ENCODE measurements at regions not wholly inside any gene's neighbourhood (a gene's known extent, or its start where the extent isn't known, plus 50 kb on each side); places are given as distances from the start of the nearest gene placed in this dataset.

GRCh38 chr9:4430432-4431261 lies 59.6 kb upstream of the SLC1A1 start:
- Histone ChIP-seq H4K20me1 (ENCODE audit: control insufficient read depth, insufficient read depth, low read length, poor library complexity, severe bottlenecking) (no peaks in the 10 kb centered on the region), H3K4me2 (replicated peaks; ENCODE audit: low read depth, low read length, poor library complexity, severe bottlenecking) (no peak overlapping the region), H3K4me3 (ENCODE audit: control extremely low read depth in 1 of 5, extremely low read depth in 1 of 5, insufficient read depth in 1 of 5, low read depth in 2 of 5, low read length in 4 of 5) (no peak overlapping the region), H3K9me3 (ENCODE audit: control extremely low read depth in 1 of 3, control insufficient read depth in 2 of 3, insufficient read depth in 1 of 3, low read length in 2 of 3) (no peaks in the 10 kb centered on the region), H3K79me2 (ENCODE audit: control insufficient read depth, insufficient read depth, low read length) (no peaks in the 10 kb centered on the region), H3K36me3 (replicated peaks in 1 of 2; ENCODE audit: control extremely low read depth in 1 of 2, control insufficient read depth in 1 of 2, extremely low read depth in 1 of 2, insufficient read depth in 2 of 2, low read length in 1 of 2) (no peaks in the 10 kb centered on the region), H3K27ac (ENCODE audit: low read length in 2 of 2) (no peak overlapping the region), H3K4me1 (ENCODE audit: control insufficient read depth in 2 of 2, insufficient read depth in 2 of 2, low read length in 2 of 2) (no peaks in the 10 kb centered on the region), H3K9ac (ENCODE audit: low read length) (no peak overlapping the region), H3K27me3 (replicated peaks in 1 of 4; ENCODE audit: control extremely low read depth in 1 of 4, control insufficient read depth in 3 of 4, insufficient read depth in 4 of 4, low read length in 3 of 4) (no peaks in the 10 kb centered on the region), H2AFZ (ENCODE audit: insufficient read depth, low read depth, low read length, poor library complexity, severe bottlenecking) (no peak overlapping the region)
- no peak overlapping the region for H3K27ac Mint-ChIP-seq
- H3K27me3 Mint-ChIP-seq, result no peaks in the 10 kb centered on the region
- WGBS (ENCODE audit: insufficient coverage), result 100% methylated on average over 1 of the region's 3 CpGs
- intact Hi-C loops (cut with micrococcal nuclease), result no loop called here
- peaks cover 2% of the 10 kb centered on the region for H3K4me1 Mint-ChIP-seq
- H3K9me3 Mint-ChIP-seq (ENCODE audit: insufficient read depth), result no peaks in the 10 kb centered on the region
- DNase-seq, result no peak
- CTCF ChIA-PET, result interaction anchor here (0.6 kb wide), 1 partner anchor 1312 kb away, joined by 4 read pairs; no protein-coding TSS in a partner anchor
- no peak overlapping the region for H3K4me3 Mint-ChIP-seq
- TF ChIP-seq EZH2 (IDR thresholded peaks at IDR 0.05; ENCODE audit: borderline replicate concordance, insufficient read depth, low read depth, low read length, poor library complexity, severe bottlenecking), result no peak
- TF ChIP-seq CTCF (IDR thresholded peaks at IDR 0.05), result no peak
- POLR2A ChIA-PET, result no interaction called here
- no peak for ATAC-seq (ENCODE audit: low read depth)

GRCh38 chr9:4425319-4426045 lies 64.8 kb upstream of the SLC1A1 start:
- CTCF ChIA-PET, result no interaction called here
- Histone ChIP-seq H3K4me1 (ENCODE audit: control insufficient read depth in 2 of 2, insufficient read depth in 2 of 2, low read length in 2 of 2) (no peaks in the 10 kb centered on the region), H3K27me3 (replicated peaks in 1 of 4; ENCODE audit: control extremely low read depth in 1 of 4, control insufficient read depth in 3 of 4, insufficient read depth in 4 of 4, low read length in 3 of 4) (no peaks in the 10 kb centered on the region), H3K9ac (ENCODE audit: low read length) (no peak overlapping the region), H3K79me2 (ENCODE audit: control insufficient read depth, insufficient read depth, low read length) (no peaks in the 10 kb centered on the region), H4K20me1 (ENCODE audit: control insufficient read depth, insufficient read depth, low read length, poor library complexity, severe bottlenecking) (no peaks in the 10 kb centered on the region), H3K36me3 (replicated peaks in 1 of 2; ENCODE audit: control extremely low read depth in 1 of 2, control insufficient read depth in 1 of 2, extremely low read depth in 1 of 2, insufficient read depth in 2 of 2, low read length in 1 of 2) (no peaks in the 10 kb centered on the region), H2AFZ (ENCODE audit: insufficient read depth, low read depth, low read length, poor library complexity, severe bottlenecking) (no peak overlapping the region), H3K9me3 (ENCODE audit: control extremely low read depth in 1 of 3, control insufficient read depth in 2 of 3, insufficient read depth in 1 of 3, low read length in 2 of 3) (no peaks in the 10 kb centered on the region), H3K4me3 (ENCODE audit: control extremely low read depth in 1 of 5, extremely low read depth in 1 of 5, insufficient read depth in 1 of 5, low read depth in 2 of 5, low read length in 4 of 5) (no peak overlapping the region), H3K27ac (ENCODE audit: low read length in 2 of 2) (no peak overlapping the region), H3K4me2 (replicated peaks; ENCODE audit: low read depth, low read length, poor library complexity, severe bottlenecking) (no peak overlapping the region)
- H3K9me3 Mint-ChIP-seq (ENCODE audit: insufficient read depth), result no peaks in the 10 kb centered on the region
- peaks cover 2% of the 10 kb centered on the region for H3K4me1 Mint-ChIP-seq
- intact Hi-C loops (cut with micrococcal nuclease), result no loop called here
- TF ChIP-seq CTCF (IDR thresholded peaks at IDR 0.05), result no peak
- no peak for TF ChIP-seq EZH2 (IDR thresholded peaks at IDR 0.05; ENCODE audit: borderline replicate concordance, insufficient read depth, low read depth, low read length, poor library complexity, severe bottlenecking)
- WGBS (ENCODE audit: insufficient coverage), result 78% methylated on average over 4 of the region's 4 CpGs
- ATAC-seq (ENCODE audit: low read depth) (no peak), DNase-seq (no peak)
- no peaks in the 10 kb centered on the region for H3K27me3 Mint-ChIP-seq
- POLR2A ChIA-PET, result no interaction called here
- H3K4me3 Mint-ChIP-seq, result no peak overlapping the region
- no peak overlapping the region for H3K27ac Mint-ChIP-seq

Measured in B cell (primary cell).